A673 (cell line): ENCODE measurements at regions not wholly inside any gene's neighbourhood (a gene's known extent, or its start where the extent isn't known, plus 50 kb on each side); places are given as distances from the start of the nearest gene placed in this dataset.

Experiments
- EZH2 ChIP-seq: fragments of 200-600 bp; sonication (generic); IDR thresholded peaks from 2 replicates; pipeline ENCODE4 v1.6.1; 2017; ENCODE audit warnings: borderline replicate concordance, low read depth, mild to moderate bottlenecking, mixed read lengths, antibody characterized with exemption, low read length; ENCODE audit not compliant: poor library complexity, severe bottlenecking
- TF ChIP-seq, protein P1 (sequence below): fragments of 300-800, 200-600 bp; sonication (generic); conservative IDR thresholded peaks from 2 replicates; pipeline ENCODE4 v1.5.1; 2017; ENCODE audit warnings: low read depth, mild to moderate bottlenecking, antibody characterized with exemption, low read length, moderate library complexity, mixed read lengths

DNA sequence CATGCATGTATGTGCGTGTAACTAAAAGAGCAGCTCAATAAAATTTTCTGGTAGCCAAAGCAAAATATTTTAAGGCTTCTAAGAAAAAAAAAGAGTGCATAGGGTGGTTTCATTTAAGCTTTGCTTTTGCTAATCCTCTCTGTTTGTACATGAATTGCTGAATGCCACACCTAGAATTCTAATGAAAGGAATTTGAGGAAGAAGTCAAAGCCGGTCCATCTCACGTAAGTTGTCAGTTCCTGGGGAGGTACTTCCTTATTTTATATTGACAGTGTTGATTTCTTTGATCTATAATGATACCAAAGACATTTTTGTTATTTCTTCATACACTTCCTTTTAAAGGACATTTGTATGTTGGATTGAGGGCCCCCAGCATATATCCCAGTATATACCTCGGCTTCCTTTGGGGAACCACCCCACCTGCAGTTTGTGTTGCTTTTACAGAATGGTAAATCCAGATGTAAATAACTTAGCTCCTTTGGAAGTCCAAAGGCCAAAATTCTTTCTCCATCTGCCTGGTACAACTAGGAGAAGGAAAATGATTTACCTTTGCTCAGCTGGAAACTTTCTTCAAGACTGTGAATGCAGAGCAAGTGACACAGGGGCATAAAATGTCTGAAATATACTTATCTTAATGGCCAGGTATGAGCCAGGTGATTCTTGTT lies 420.9 kb upstream of the ATP2B1 start:
- no peak for TF ChIP-seq EZH2
- TF ChIP-seq, protein P1, sequence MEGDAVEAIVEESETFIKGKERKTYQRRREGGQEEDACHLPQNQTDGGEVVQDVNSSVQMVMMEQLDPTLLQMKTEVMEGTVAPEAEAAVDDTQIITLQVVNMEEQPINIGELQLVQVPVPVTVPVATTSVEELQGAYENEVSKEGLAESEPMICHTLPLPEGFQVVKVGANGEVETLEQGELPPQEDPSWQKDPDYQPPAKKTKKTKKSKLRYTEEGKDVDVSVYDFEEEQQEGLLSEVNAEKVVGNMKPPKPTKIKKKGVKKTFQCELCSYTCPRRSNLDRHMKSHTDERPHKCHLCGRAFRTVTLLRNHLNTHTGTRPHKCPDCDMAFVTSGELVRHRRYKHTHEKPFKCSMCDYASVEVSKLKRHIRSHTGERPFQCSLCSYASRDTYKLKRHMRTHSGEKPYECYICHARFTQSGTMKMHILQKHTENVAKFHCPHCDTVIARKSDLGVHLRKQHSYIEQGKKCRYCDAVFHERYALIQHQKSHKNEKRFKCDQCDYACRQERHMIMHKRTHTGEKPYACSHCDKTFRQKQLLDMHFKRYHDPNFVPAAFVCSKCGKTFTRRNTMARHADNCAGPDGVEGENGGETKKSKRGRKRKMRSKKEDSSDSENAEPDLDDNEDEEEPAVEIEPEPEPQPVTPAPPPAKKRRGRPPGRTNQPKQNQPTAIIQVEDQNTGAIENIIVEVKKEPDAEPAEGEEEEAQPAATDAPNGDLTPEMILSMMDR: no peak
